ENCODE measurements at regions not wholly inside any gene's neighbourhood (a gene's known extent, or its start where the extent isn't known, plus 50 kb on each side); places are given as distances from the start of the nearest gene placed in this dataset.

- no peak for DNase-seq
- in situ Hi-C loops (cut with MboI; ENCODE audit: low pct_unique_long_range_greater_than_20kb, low sequenced_read_pairs), result no loop called here
These were observed 666.9 kb upstream of the SOX9 start for GRCh38 chr17:71453876-71454422.

DNA sequence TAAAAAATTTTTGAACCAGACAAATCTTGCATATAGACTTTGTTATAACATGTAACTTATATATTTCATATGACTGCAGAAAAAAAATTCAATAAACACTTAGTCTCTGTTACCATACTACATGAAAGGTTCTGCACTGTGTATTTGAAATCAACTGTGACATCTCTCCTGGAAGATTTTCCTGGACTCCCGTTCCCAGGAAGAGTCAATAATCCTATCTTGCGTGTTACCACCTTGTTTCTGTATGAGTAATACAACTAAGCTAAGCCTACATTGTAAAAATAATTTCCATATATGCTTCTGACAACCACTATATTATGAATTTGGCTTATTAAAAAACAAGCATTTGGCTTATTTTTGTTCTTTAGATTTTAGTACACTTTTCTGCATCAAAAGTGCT, 665.6 kb upstream of the SOX9 start:
- in situ Hi-C loops (cut with MboI; ENCODE audit: low pct_unique_long_range_greater_than_20kb, low sequenced_read_pairs), result no loop called here
- no peak for DNase-seq

DNA sequence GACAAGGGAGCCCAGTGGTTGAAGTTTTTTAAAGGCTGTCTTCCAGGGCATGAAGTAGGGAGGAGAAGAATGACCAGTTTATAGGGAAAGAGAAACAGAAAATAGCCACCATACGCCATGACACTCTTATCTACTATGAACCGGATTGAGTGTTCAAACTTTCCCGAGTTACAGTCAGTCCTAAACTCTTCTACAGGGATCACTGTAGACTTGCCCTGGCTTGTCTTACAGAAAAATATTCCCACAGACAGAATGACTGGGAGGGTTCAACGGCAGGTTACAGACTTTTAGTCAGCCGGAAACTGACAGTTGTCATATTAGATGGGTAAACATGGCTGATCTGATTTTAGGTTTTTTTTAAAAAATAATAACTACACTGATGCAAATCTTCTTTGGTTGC, 662.5 kb upstream of the SOX9 start:
- in situ Hi-C loops (cut with MboI; ENCODE audit: low pct_unique_long_range_greater_than_20kb, low sequenced_read_pairs), result no loop called here

GRCh38 chr17:71460943-71461342, 659.9 kb upstream of the SOX9 start:
- peak; percentile 8 for DNase-seq
- in situ Hi-C loops (cut with MboI; ENCODE audit: low pct_unique_long_range_greater_than_20kb, low sequenced_read_pairs), result no loop called here

More for the DNA sequence above, 662.5 kb upstream of the SOX9 start:
- no peak for DNase-seq

DNA sequence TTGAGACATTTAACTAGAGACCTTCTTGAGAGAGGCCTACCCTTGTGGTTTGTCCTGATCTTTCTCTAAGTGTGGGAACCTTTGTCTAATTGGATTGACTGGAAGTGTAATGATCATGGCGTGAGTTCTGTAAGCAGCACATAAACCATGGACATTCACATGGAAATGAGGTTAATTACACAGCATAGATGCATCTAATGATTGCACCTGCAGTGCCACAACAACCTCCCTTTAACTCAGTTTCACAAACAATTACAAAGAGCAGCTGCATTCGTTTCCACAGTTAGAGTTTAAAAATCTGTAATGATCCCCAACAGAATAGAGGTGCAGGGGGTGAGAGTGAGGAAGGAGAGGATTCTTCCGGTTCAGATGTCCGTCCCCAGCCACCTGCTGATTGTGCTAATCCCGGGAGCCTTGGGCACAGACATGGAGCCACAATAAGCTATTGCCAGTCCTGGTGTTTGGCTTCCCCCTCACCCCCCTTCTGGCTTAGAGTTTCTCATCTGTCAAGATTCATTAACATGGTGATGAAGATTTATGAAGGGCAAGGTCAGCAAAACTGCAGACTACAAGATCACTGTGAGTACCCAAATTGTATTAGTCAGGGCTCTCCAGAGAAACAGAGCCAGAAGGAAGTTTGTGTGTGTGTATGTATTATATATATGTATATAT, 659.2 kb upstream of the SOX9 start:
- in situ Hi-C loops (cut with MboI; ENCODE audit: low pct_unique_long_range_greater_than_20kb, low sequenced_read_pairs), result no loop called here
- no peak for DNase-seq

DNA sequence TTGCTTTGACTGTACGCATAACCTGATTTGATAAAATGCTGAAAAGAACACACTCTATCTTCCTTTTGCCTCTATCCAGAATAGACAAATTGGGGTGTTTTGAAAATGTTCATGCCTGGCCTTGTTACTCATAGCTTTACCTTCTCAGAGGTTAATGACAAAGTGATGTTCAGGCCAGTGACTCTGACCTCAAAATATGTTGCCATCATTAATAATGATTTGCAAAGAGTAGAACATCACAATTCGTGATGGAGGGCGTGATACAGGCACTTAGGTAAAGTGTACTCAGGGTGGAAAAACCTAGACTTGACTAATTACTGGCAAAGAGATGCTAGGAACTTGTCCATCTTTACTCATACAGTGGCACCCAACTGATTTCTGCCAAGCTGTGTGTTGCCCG, 656.6 kb upstream of the SOX9 start:
- DNase-seq, result no peak
- in situ Hi-C loops (cut with MboI; ENCODE audit: low pct_unique_long_range_greater_than_20kb, low sequenced_read_pairs), result no loop called here

- in situ Hi-C loops (cut with MboI; ENCODE audit: low pct_unique_long_range_greater_than_20kb, low sequenced_read_pairs), result no loop called here
- no peak for DNase-seq
These were observed 656.1 kb upstream of the SOX9 start for GRCh38 chr17:71464751-71465150.

DNA sequence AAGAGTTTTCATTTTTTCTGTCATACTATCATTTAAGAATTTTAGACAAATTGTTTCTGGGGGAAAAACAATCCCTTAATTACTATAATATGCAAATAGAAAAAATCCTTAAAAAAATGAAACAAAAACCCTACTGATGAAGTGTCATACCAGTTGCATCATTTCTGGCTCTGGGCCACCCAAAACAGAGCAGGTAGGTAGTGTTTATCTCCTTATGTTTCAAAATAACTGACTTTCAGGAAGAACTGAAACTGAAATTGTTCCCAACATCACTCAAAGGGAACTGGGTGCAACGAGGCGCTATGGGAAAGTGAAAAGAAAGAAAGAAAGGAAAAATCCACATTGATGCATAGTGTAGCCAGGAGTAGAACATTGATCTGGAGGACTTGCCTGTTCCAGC, 653.1 kb upstream of the SOX9 start:
- DNase-seq, result no peak
- in situ Hi-C loops (cut with MboI; ENCODE audit: low pct_unique_long_range_greater_than_20kb, low sequenced_read_pairs), result no loop called here

DNA sequence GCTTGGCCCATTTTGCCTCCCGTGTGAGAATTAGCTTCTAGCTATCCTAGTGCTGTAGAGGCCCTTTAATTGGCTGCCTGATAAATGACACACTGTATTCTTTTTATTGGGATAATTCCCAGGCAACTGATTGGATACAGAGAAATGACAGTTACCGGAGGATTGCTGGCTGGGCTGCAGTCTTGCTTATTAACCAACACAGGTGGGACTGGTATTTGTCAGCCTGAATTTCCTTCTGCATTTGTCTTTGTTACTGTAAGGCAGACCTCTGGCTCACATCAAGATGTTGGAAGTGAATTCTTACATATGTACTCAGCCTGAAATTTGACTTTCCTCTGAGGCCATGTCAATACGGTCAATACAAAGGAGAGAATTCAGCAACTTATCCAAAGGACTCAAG, 650.8 kb upstream of the SOX9 start:
- in situ Hi-C loops (cut with MboI; ENCODE audit: low pct_unique_long_range_greater_than_20kb, low sequenced_read_pairs), result no loop called here
- DNase-seq, result no peak

GRCh38 chr17:71472809-71473789, 647.7 kb upstream of the SOX9 start:
- in situ Hi-C loops (cut with MboI; ENCODE audit: low pct_unique_long_range_greater_than_20kb, low sequenced_read_pairs), result no loop called here

GRCh38 chr17:71477356-71477755, 643.5 kb upstream of the SOX9 start:
- in situ Hi-C loops (cut with MboI; ENCODE audit: low pct_unique_long_range_greater_than_20kb, low sequenced_read_pairs), result no loop called here
- no peak for DNase-seq

More at GRCh38 chr17:71472809-71473789, 647.7 kb upstream of the SOX9 start:
- DNase-seq, result peak; percentile 51

GRCh38 chr17:71480099-71480498, 640.7 kb upstream of the SOX9 start:
- in situ Hi-C loops (cut with MboI; ENCODE audit: low pct_unique_long_range_greater_than_20kb, low sequenced_read_pairs), result no loop called here
- DNase-seq, result no peak

- in situ Hi-C loops (cut with MboI; ENCODE audit: low pct_unique_long_range_greater_than_20kb, low sequenced_read_pairs), result no loop called here
- DNase-seq, result no peak
These were observed 638.2 kb upstream of the SOX9 start for GRCh38 chr17:71482625-71483024.

DNA sequence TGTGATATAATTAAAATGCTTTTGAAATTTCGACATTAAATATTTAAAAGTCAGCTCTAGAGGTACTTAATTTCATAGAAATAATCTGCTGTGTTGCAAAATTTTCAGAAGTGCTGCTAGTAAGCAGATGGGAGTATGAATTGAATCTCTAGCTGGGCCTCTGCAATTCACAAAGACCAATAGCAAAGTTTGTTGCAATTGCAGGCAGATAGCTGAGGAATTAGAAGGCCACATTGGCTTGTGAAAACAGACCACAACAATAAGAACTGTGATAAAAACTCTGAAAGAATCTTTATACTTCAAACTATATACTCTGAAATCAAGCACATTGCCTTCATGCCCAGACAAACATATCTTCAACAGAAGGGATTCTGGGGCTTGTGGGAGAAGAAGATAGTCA, 636.3 kb upstream of the SOX9 start:
- DNase-seq, result no peak
- in situ Hi-C loops (cut with MboI; ENCODE audit: low pct_unique_long_range_greater_than_20kb, low sequenced_read_pairs), result no loop called here

DNA sequence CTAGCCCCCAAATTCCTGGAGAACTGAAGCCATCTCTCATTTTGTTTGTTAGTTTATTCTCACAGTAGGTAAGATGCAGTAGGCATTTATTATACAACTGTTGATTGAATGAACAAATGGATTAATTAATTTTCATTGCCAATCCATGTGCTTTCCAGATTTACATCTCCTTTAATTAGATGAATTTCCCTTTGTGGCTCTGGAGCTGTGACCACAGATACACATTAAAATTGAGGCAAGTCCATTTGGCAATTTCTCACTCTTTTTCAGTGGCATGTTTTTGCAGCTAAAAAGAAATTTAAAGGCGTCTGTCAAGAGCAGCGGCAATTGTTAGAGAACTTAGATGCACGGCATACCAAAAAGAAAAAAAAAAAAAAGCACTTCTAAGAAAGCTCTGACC, 635.4 kb upstream of the SOX9 start:
- in situ Hi-C loops (cut with MboI; ENCODE audit: low pct_unique_long_range_greater_than_20kb, low sequenced_read_pairs), result no loop called here
- DNase-seq, result no peak

GRCh38 chr17:71486261-71486660, 634.6 kb upstream of the SOX9 start:
- in situ Hi-C loops (cut with MboI; ENCODE audit: low pct_unique_long_range_greater_than_20kb, low sequenced_read_pairs), result no loop called here
- no peak for DNase-seq

DNA sequence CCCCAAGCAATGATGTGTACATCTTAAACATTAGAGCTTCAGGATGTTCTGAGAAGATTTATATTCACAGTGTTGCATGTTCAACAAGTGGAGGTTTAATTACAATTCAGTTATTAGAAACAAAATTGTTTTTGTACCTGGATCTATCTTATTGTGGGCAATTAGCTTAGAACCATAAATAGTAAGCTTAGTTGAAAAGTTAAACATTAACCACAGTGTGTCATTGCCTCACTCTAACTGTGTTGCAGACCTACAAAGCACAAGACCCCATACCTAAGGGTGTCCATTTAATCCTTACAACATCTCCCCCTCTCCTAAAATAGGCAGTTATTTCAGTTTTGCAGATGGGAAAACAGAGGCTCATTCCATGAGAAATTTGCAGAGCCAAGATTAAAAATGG, 632.0 kb upstream of the SOX9 start:
- in situ Hi-C loops (cut with MboI; ENCODE audit: low pct_unique_long_range_greater_than_20kb, low sequenced_read_pairs), result no loop called here

DNA sequence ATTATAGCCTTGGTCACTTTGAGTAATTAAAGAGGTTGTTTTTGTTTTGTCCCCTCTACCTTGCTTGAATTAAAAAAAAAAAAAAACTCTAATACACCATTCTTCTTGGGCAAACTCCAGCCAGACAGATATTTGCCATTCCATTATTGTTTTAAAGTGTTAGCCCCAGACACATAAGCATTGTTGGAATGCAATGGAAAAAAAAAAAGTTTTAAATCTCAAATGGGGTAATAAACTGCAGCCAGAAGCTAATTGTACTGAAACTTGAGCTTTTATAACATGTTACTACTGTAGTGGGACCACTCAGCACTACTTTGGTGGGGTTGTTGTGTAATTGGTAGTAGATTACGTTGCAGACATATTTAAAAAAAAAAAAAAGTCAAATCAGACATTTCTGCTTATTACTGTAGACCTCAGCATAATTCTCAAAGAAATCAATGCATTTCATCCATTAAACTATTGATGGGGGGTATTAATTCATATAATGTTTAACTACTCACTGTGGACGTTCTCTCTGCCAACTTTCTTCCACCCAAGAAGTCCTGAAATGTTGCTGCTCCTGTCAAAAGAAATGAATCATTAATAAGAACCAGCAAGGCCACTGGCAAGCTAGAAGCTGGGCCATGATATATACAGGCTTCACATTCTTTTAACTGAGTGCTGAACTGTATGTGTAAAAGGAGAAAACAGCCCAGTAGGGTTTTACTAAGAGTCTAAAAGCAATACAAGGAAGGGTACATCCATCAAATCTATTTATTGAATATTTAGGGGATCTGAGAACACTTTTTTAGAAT, 626.6 kb upstream of the SOX9 start:
- DNase-seq, result no peak
- in situ Hi-C loops (cut with MboI; ENCODE audit: low pct_unique_long_range_greater_than_20kb, low sequenced_read_pairs), result no loop called here

More for the DNA sequence above, 632.0 kb upstream of the SOX9 start:
- DNase-seq, result no peak

- DNase-seq, result no peak
- in situ Hi-C loops (cut with MboI; ENCODE audit: low pct_unique_long_range_greater_than_20kb, low sequenced_read_pairs), result no loop called here
These were observed 625.4 kb upstream of the SOX9 start for GRCh38 chr17:71495420-71495819.
